Stimulated activated CD8-positive, alpha-beta memory T cell treated with anti-CD3 and anti-CD28 coated beads, Interleukin-4, amount 100 ng/mL, for 24 hours (primary cell): ENCODE measurements at regions not wholly inside any gene's neighbourhood (a gene's known extent, or its start where the extent isn't known, plus 50 kb on each side); places are given as distances from the start of the nearest gene placed in this dataset.

Source experiments
- DNase-seq: peaks from one replicate; pipeline ENCODE4 v3.0.0-alpha.2; 2020; ENCODE audit warnings: low read depth

DNA sequence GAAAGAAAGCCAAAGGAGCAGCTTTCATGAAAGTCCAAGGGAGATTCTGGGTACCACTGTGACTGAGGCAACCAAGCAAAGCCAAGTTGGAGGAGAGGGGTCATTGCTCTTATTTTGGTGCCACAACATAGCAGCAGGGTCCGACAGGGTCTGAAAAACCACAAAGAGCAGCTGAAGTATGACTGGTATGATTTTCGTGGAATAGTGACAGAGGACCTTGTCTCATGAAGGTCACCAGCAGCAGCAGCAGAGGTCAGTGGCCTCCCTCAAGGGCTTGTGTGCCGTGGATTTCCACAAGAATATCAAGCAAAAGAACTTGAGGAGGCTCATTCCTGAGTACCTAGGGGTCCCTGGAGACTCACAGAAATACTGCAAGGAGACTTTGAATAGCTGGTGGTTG, 160.9 kb upstream of the SYT6 start:
- DNase-seq: no peak

DNA sequence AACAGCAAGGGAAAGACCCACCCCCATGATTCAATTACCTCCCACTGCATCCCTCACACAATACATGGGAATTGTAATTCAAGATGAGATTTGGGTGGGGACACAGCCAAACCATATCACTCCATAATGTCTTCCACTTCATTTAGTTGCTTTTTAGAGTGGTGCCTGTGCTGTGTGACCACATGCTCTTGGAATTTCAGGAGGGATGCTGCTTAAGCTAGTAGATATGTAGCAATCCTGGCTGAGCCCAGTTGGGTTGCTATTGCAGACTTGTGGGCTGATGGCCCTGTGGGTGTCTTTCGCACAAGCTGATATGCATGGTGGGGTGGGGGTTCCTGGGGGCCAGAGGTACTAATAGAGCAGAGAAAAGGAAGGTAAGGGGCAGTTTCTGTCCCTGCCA, 160.4 kb upstream of the SYT6 start:
- DNase-seq: no peak

DNA sequence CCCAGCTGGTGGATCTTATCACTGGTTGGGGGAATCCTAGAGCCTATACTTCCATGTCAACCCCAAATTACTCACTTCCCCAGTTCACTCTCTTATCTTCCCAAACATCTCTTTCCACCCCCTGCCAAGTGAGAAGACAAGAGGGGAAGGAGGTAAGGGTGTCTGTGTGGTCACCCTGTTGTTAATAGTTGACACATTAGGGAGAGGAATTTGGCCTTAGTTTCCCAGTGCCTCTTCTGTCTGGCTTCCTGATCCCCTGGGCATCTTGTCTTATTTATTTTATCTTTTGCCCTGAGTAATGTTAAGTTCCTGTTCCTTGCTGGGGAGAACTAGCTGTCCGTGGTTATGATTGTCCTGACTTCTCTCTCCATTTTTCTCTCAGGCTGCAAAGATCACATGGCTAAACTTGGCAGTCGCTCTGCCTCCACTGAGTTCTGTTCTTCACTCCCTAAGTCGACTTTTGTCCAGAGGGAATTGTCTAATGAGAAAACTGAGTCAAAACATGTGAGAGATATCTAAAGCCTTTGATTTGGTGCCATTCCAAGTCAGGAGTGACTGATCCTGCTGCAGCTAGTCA, 157.1 kb upstream of the SYT6 start:
- DNase-seq: no peak

DNA sequence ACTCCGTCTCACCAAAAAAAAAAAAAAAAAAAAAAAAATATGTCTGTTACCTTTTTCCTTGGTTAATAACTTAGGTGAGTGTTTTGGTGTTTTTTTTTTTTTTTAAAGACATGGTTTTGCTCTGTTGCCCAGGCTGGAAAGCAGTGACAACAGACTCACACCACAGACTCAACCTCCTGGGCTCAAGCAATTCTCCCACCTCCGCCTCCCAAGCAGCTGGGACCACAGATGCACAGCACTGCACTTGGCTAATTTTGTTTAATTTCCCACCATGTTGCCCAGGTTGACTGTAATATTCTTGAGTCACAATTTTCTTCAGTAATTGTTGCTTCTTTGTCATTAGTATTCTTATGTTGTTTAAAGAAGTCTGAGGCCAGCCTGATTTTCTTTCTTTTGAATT, 149.2 kb upstream of the SYT6 start:
- DNase-seq: no peak

DNA sequence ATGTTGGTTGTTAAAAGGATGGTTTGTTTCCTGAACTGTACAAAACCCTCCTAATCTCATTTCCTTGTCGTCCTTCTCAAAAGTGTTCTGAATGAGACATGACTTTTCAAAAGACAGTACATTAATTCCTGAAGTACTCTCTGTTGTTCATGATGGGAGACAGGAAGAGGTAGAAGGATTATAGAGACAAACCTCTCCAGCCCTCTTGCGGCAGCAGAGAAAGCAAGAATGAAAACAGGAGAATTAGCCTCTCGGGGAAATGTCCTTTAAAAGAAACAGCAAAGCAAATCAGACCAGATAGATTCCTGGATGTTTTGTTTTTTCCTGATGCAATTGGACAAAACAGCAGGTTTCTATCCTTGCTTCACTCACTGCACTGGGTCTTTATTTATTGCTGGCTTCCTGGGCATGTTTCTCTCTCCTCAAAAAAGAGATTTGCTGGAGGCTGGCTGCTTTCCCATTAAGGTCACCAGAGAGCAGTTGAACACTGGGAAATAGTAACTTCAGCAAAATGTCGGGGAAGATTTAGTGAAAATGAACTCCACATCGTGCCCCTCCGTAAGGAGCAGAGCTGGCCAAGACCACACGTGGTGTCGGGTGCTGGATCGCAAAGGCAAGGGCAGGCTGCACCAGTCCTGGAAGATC, 145.8 kb upstream of the SYT6 start:
- no peak for DNase-seq

DNA sequence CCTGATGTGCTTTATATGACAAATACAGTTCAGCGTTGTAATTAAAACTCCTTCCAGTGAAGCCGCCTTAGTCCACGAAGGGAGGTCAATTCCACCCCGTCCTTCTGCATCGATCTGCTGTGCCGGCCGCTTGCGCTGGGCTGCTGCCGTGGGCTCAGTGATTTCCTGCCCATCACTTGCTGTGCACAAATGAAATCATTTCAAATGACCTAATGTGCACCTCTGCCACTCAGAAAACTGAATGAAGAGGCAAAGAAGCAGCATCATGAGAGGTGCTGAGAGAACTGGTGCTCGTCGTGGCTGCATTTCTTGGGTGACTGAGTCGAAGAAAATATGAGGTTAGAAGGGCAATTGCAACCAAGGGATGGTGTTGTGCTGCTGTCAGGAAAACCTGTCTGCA, 144.3 kb upstream of the SYT6 start:
- DNase-seq: no peak

DNA sequence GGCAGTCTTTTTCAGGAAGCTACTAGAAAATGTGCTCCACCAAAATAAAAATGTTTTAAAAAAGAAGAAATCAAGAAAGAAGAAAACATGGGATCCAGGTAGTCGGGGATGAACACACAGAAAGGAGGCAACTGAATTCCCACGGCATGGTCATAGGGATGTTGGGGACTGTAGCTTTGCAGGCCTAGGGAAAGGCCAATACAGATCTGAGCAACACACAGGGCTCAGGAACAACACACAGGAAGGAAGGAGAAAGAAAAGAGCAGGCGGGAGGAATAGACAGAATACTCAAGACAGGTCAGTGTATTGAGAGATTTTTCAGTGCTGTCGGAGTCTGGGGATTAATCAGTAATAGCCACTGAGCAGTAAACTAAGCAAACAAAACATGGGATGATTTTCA, 142.7 kb upstream of the SYT6 start:
- no peak for DNase-seq

DNA sequence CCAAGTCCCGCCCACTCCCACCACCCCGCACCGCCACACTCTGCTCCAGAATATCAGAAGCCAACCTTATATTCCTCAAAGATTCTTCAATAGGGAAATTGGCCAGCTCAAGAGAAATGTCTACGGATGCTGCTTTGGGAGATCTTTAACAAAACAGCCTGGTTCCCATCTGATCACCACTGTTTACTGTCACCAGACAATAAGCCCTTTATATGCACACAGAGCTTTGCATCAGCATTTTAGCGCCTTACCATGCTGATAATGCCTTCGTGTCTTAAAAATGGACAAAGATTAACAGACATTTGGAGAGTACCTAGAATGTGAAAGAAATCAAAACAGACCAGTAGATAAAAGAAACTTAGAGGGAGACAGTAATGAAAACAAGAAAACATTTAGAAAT, 141.7 kb upstream of the SYT6 start:
- no peak for DNase-seq

DNA sequence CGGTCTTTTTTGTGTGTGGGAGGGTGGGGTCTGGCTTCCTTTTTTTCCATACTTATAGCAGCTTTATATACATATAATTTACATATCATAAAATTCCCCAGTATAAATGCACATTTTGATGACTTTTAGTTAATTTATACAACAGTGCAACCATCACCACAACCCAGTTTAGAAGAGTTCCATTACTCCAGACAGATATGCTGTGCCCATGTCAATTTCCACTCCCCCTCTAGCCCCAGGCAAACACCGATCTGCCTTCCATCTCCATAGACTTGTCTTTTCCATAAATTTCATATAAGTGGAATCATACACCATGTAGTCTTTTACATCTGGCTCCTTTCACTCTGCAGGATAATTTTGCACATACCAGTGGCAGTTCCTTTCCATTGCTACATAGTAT, 139.2 kb upstream of the SYT6 start:
- DNase-seq: no peak

DNA sequence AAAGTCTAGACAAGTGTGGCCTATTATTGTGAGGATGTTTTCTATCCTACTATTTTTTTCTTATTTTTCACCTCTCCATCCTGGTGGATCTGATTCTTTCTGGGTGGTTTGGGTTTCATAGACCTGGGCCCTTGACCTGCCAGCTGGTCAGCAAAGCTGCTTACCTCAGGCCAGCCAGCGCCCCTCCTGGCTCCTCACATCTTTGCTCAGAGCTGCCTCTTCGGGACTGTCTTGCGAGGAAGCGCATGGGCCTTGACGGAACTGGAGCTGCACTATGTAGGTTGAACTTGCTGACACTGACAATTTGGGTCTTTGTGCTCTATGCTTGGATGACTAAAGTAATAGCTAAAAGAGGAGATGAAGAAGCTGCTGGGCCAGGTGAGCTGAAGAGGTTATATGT, 138.5 kb upstream of the SYT6 start:
- DNase-seq: no peak

DNA sequence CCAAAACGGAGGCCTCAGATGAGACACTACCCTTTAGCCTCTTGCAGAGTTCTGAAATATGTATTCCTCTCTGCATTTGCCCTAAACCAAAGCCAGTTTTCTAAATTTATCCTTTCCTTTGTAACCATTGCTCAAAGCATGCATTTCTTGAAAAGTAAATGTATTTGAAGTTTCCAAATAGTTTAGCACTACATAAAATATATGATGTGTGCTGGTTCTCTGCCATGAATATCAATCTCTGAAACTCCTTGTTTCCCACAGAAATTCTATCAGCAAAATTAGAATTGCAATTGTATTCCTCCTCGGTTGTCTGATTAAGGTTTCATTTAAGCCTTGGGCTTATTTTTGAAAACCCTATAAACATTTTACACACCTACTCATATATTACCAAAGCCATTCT, 137.1 kb upstream of the SYT6 start:
- DNase-seq: no peak

DNA sequence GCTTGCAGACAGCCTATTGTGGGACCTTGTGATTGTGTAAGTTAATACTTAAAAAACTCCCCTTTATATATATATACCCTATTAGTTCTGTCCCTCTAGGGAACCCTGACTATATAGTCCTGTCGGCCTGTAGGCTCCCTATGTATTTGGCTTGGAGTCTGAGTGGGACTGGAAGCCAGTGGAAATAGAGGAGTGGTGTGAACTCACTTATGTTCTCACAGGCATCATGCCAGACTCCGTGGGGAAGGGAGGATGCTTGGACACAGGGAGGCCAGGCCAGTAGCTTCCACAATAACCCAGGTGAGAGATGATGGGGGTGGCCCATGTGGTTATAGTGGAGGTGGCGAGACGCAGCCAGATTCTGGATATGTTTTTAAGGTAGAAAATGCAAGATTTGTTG, 136.7 kb upstream of the SYT6 start:
- DNase-seq: no peak

DNA sequence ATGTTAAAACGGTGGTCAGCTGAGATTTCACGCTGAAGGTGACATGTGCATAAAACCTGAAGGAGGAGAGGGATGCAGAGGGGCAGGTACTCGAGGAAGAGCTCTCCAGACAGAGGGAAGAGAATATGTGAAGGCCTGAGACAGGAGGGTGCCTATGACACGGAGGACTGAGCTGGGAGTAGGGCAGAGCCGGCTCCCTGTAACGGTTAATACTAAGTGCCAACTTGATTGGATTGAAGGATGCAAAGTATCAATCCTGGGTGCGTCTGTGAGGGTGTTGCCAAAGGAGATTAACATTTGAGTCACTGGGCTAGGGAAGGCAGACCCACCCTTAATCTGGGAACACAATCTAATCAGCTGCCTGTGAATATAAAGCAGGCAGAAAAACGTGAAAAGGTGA, 136.2 kb upstream of the SYT6 start:
- DNase-seq: no peak

DNA sequence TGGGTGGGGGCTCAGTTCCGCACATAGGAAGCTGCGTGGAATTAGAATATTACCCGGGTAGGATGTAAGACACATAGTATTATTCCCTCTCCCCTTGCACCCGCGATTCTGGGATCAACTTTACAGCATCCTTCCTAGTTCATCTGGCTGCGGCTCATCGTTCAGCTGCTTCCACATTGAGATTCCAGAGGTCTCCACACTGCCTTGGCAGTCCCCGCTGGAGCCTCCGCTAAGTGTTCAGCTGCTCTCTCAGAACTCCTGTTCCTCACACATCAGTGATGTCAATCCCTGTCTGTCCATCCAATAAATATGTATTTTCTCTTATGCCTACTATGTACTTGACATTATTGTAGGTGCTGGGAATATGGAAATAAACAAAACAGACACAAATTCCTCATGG, 135.6 kb upstream of the SYT6 start:
- DNase-seq: no peak

DNA sequence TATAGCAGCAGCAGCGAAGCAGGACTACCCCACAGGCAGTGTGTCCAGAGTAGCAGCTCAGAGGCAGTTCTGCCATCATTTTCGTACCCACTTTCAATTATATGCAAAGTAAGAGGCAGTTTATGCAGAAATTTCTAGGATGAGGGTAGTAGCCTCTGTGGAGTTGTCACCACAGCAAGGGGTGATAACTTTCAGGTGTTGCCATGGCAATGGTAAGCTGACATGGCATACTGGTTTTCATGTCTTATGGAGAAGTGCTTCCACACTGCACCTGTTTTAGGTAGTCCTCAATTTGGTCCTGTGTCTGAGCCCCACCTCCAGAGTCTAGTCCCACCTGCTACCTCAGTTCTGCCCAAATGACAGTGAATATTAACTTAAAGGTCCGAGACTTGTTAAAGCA, 133.3 kb upstream of the SYT6 start:
- no peak for DNase-seq

DNA sequence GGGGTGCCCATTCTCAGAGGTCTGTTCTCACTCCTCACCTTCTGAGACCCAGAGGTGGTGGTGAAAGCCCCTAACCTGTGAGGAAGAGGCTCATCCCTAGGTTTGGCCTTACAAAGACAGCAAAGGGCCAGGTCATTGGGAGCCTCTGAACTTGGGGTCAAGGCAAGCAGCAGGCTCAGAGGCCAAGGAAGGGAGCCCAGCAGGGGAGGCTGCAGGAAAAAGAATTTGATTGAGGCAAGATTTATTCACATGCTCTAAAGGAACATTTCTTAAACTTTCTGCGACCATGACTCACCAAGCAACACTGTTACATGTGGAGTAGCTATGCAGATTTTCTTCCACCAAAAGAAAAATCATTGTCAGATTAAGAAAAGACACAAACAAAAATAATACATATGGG, 132.5 kb upstream of the SYT6 start:
- no peak for DNase-seq

DNA sequence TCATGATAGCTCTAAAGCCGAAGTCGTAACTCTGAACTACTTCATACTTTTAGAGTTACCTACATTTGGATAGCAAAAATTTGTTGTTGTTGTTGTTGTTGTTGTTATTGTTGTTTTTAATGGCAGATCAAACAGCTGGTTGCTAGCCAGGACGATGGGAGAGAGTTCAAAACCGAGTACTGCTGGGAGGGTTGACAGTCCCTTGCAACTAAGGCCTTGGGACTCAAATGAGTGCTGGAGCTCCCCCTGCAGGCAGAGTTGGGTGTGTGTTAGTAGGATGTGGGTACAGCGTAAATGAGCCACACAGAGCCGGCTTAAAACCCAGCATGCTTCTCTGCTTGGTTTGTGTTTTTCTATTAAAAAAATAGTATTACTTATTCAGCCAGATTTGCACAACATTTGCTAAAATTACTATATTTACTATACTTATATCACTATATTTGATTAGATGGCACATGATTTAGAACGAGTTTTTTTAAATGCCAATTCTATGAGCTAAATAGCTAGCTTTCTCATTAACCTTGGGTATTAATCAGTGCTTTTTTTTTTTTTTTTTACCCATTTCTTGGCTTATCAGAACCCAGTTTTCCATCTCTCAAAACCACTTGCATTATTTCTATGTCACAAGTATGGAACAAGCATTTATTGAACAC, 129.2 kb upstream of the SYT6 start:
- DNase-seq: peak; percentile 73

DNA sequence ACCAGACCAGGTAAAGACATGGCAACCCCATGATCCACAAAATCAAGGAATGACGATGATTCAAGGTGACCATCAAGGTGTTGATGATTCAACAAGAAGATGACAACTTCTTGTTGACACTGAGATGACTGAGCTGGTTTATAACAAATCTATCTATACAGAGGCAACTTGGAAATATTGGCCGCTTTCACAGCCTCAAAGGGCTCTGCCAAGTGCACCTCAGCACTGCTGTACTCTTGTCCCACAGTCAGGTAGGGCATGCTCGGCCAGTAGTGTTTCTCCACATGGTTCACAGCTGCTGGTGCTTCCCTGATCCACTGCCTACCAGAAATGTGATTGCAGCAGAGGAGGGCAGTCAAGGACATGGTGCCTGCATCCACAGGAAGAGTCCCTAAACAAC, 125.2 kb upstream of the SYT6 start:
- no peak for DNase-seq

DNA sequence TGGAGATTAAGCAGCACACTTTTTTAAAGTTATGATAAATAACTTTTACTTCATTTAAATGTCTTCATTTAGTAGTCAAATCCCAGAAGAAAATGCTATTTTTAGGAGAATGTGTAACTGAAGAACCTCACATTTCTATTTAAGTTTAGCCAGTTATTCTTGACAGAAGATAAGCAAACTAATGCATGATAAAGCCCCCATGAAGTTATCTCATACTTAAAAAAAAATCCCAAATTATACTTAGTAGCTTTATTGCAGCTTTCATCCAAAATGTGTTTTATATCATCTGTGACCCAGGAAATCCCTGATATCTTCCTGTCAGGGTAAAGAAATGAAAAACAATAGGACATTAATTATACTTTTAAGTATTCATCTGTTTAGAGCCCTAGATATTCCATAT, 124.8 kb upstream of the SYT6 start:
- DNase-seq: no peak

DNA sequence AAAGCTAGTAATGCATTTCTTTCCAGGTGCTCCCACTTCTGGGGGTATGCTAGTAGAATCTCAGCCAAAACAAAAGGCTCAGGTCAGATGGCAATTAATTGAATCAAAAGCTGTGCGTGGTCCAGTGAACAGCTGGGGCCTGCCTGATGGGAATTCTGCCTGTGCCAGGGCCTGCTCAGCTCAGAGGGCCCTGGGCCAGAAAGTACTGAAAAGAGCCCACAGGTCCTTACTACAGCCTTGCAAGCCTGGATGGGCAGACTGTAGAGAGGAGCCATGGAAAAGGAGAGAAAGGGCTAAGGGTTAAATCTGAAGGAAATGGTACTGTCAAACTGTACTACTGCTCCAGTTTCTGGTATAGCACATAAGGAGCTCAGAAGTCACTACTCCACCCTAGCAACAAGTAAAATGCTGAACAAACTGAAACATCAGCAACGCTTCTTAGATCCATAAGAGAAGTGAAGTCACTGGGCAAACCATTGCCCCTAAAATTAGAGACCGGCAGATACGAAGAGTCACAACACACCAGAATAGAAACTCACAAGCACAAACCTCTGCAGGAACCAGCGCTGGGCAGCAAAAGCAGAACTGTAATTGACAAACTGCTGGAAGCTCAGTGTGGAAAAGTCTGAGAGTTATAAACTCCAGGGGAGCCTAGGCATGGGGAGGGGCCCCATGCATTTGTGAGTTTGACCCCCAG, 121.1 kb upstream of the SYT6 start:
- no peak for DNase-seq

DNA sequence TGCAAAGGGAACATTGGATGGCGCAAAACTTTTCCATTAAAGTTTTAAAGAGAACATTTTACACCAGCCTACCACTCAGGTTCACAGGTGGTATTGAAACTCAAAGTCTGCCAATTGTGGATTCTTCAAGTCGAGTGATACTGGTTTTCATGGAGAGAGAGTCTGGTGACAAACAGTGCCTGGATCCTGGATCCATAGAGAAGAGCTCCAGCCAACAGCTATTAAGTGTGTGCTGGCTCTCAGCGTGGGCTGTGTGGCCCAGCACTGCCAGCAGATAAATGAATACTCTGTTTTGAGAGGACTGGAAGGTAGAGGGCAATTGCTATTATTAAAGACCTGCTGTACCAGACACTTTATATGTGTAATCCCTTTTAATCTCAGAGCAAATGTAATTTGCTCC, 118.9 kb upstream of the SYT6 start:
- no peak for DNase-seq

DNA sequence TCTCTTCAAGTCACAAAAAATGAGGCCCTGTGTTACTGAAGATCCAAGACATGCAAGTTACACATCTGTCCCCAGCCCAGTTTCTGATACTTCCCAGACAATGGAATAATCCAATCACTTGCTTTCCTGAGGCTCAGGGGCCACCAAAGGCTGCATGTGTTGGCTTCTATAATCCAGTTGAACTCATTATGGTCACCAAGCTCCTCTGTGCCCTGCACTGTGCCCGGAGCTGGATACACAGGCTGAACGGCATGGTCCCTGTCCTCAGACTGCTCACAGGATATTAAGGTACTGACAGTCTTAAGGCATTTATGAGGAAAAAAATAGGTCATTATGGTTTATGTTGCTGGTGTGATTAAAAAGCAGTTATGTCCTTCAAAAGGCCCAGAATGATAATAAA, 117.0 kb upstream of the SYT6 start:
- no peak for DNase-seq

DNA sequence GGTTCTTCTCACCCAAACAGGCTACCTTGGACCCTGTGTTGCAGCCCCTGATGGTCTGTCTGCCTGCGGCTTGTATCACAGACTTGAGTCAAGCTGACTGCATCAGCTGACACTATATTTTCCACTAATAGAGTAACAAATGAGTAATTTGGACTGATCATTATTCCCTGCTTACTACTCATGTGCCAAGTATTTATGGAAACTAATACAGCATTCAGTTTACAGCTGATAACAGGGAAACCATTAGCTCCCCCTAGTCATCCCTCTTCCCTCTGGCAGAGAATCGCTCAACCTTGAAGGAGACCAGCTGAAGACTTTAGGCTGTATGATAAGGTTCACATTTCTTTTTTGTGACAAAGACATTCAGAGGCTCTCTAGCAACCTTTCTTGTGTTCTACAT, 116.6 kb upstream of the SYT6 start:
- DNase-seq: no peak

DNA sequence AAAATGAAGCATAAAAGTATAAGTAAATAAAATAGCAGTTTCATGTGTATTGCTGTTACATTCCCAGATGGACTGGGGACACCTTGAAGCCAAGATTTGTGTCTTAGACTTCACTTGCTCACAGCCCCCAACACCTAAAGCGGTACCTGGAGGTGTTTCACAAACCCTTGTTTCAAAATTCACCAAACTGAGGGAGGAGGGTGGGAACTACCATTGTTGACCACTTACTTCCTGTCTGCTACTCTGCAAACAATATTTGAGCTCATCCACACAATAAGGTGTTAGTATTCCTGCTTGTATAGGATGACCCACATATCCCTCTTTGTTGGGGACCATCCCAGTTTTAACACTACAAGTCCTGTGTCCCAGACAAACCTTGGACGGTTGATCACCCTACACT, 115.9 kb upstream of the SYT6 start:
- DNase-seq: no peak
